Mesenchymal stem cell (in vitro differentiated cells and primary cell): ENCODE measurements at regions not wholly inside any gene's neighbourhood (a gene's known extent, or its start where the extent isn't known, plus 50 kb on each side); places are given as distances from the start of the nearest gene placed in this dataset.

ENCODE experiments used
- DNase-seq: peaks from one replicate; pipeline ENCODE4 v3.0.0-alpha.2; 2013
- H2AFZ ChIP-seq: one replicate; pipeline ENCODE4 v1.6.1; 2013; ENCODE audit warnings: low read depth, mild to moderate bottlenecking, control low read depth, inconsistent platforms, low read length, moderate library complexity
- H2AK5ac ChIP-seq: 2 replicates; pipeline ENCODE4 v1.6.1; 2013; ENCODE audit warnings: low read length, moderate library complexity, mild to moderate bottlenecking, inconsistent platforms; ENCODE audit not compliant: severe bottlenecking
- H2BK120ac ChIP-seq: one replicate; pipeline ENCODE4 v1.6.1; 2013; ENCODE audit warnings: low read depth, mild to moderate bottlenecking, inconsistent platforms, low read length, moderate library complexity
- H2BK12ac ChIP-seq, 2 experiments: one replicate each; pipeline ENCODE4 v1.6.1; 2013; ENCODE audit warnings: inconsistent platforms in 2 of 2, low read length in 2 of 2, mild to moderate bottlenecking in 2 of 2, moderate library complexity in 2 of 2, control low read depth in 1 of 2
- H2BK15ac ChIP-seq: one replicate; pipeline ENCODE4 v1.6.1; 2013; ENCODE audit warnings: mild to moderate bottlenecking, low read depth, inconsistent platforms; ENCODE audit not compliant: poor library complexity, severe bottlenecking
- H2BK5ac ChIP-seq: 2 replicates; pipeline ENCODE4 v1.6.1; 2013; ENCODE audit warnings: low read depth, mild to moderate bottlenecking, low read length, control low read depth, inconsistent platforms; ENCODE audit not compliant: poor library complexity, severe bottlenecking
- H3K14ac ChIP-seq, 2 experiments: one replicate each; pipeline ENCODE4 v1.6.1; 2013; ENCODE audit warnings: inconsistent platforms in 2 of 2, low read length in 2 of 2, control low read depth in 1 of 2, mild to moderate bottlenecking in 1 of 2, moderate library complexity in 1 of 2
- H3K18ac ChIP-seq, 2 experiments: one replicate each; pipeline ENCODE4 v1.6.1; 2013; ENCODE audit warnings: inconsistent platforms in 2 of 2, low read length in 2 of 2, control low read depth in 1 of 2, low read depth in 1 of 2, mild to moderate bottlenecking in 1 of 2
- H3K23ac ChIP-seq, 2 experiments: one replicate each; pipeline ENCODE4 v1.6.1; 2013; ENCODE audit warnings: inconsistent platforms in 2 of 2, low read length in 2 of 2, mild to moderate bottlenecking in 2 of 2, moderate library complexity in 2 of 2, control low read depth in 1 of 2
- H3K27ac ChIP-seq: 2 replicates; pipeline ENCODE4 v1.5.1; 2013; ENCODE audit warnings: mild to moderate bottlenecking, moderate library complexity, low read length, control low read depth, inconsistent platforms; ENCODE audit not compliant: poor library complexity, severe bottlenecking
- H3K27me3 ChIP-seq, 2 experiments: 2 replicates each; pipeline versions ENCODE4 v1.6.1 to v1.7.0; 2013; ENCODE audit warnings: low read length in 2 of 2, mild to moderate bottlenecking in 2 of 2, moderate library complexity in 2 of 2, control low read depth in 1 of 2, inconsistent platforms in 1 of 2; ENCODE audit not compliant: control insufficient read depth in 1 of 2, insufficient read depth in 1 of 2
- H3K36me3 ChIP-seq, 2 experiments: 2 replicates each; pipeline versions ENCODE4 v1.6.1 to v1.7.0; 2013; ENCODE audit warnings: low read length in 2 of 2, control low read depth in 1 of 2, inconsistent platforms in 1 of 2, low read depth in 1 of 2, mild to moderate bottlenecking in 1 of 2; ENCODE audit not compliant: insufficient read depth in 2 of 2, control insufficient read depth in 1 of 2
- H3K4ac ChIP-seq, 2 experiments: one replicate each; pipeline ENCODE4 v1.6.1; 2013; ENCODE audit warnings: inconsistent platforms in 2 of 2, low read length in 2 of 2, mild to moderate bottlenecking in 2 of 2, moderate library complexity in 2 of 2, control low read depth in 1 of 2, low read depth in 1 of 2
- H3K4me1 ChIP-seq: 2 replicates; pipeline ENCODE4 v1.6.1; 2013; ENCODE audit warnings: low read depth, low read length, control low read depth; ENCODE audit not compliant: control insufficient read depth, insufficient read depth
- H3K4me2 ChIP-seq: 2 replicates; pipeline ENCODE4 v1.6.1; 2013; ENCODE audit warnings: low read length, mild to moderate bottlenecking, inconsistent platforms; ENCODE audit not compliant: poor library complexity, severe bottlenecking
- H3K4me3 ChIP-seq, 2 experiments: 2 replicates each; pipeline versions ENCODE4 v1.5.1 to v1.7.0; 2013; ENCODE audit warnings: low read length in 2 of 2, mild to moderate bottlenecking in 2 of 2, control low read depth in 1 of 2, low read depth in 1 of 2; ENCODE audit not compliant: insufficient read depth in 1 of 2
- H3K79me1 ChIP-seq: replicated peaks from 2 replicates; pipeline ENCODE4 v1.6.1; 2013; ENCODE audit warnings: mild to moderate bottlenecking, control low read depth, low read length, inconsistent platforms; ENCODE audit not compliant: poor library complexity, severe bottlenecking
- H3K9ac ChIP-seq: 2 replicates; pipeline ENCODE4 v1.7.0; 2013; ENCODE audit warnings: mild to moderate bottlenecking, low read length, moderate library complexity
- H3K9me3 ChIP-seq: 2 replicates; pipeline ENCODE4 v1.7.0; 2013; ENCODE audit warnings: mild to moderate bottlenecking, low read length; ENCODE audit not compliant: control insufficient read depth
- H4K8ac ChIP-seq: one replicate; pipeline ENCODE4 v1.6.1; 2013; ENCODE audit warnings: inconsistent platforms, mild to moderate bottlenecking, low read length, moderate library complexity
- H4K91ac ChIP-seq: one replicate; pipeline ENCODE4 v1.6.1; 2013; ENCODE audit warnings: mild to moderate bottlenecking, low read length, inconsistent platforms
- WGBS: methylation state at CpG from one replicate; pipeline ENCODE4 v1.1.7; 2013; ENCODE audit warnings: mixed read lengths; 5-methylcytosine and 5-hydroxymethylcytosine counted together

DNA sequence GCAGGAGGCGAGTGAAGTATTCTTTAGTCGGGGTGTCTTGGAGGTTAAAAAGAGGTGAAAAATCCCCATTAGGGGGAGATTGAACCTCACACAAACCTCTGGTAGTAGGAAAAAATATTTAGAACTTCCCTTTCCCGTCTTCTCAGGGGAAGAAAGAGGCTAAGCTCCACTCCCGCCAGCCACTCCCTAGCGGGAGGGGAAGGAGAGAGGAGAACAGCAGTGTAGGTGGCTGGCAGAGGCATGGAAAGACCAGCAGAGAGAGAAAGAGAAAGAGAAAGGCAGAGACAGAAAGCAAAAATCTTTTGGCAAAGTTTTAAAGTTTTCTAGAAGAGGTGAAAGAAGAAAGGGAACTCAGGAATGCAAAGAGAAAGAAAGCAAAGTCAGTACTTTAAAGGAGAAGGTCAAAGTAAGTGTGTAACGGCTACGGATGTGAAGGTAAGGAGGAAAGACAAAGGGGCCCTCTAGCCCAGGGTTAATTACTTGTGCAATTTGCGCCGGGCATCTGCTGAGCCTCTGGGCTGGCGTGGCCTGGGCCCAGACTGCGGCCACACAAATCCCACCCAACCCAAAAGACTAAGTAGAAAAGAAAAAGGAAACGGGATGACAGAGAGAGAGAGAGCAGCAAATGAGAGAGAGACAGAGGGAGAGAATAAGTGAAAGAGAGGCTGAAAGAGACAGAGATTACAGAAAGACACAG lies 72.3 kb upstream of the ZNF746 start:
- H3K36me3 ChIP-seq, result peaks cover 11 to 34% of the 10 kb centered on the region in 2 experiments
- H3K4ac ChIP-seq, result no peak overlapping the region
- no peaks in the 10 kb centered on the region for H3K27me3 ChIP-seq
- H2BK15ac ChIP-seq, result no peak overlapping the region
- peak overlapping the region; percentile 98 for H3K27ac ChIP-seq
- no peak overlapping the region for H3K18ac ChIP-seq
- 95% methylated on average over 8 of the region's 12 CpGs for WGBS
- H2BK12ac ChIP-seq, result no peak overlapping the region
- no peak overlapping the region for H3K14ac ChIP-seq
- no peak overlapping the region for H2AFZ ChIP-seq
- peak overlapping the region; percentile 97 for H2AK5ac ChIP-seq
- H2BK5ac ChIP-seq, result peak overlapping the region; percentile 73
- peaks cover 15% of the 10 kb centered on the region for H3K4me1 ChIP-seq
- peaks cover 13% of the 10 kb centered on the region for H3K79me1 ChIP-seq
- peaks cover 19% of the 10 kb centered on the region for H3K9me3 ChIP-seq
- H4K91ac ChIP-seq, result no peak overlapping the region
- H2BK120ac ChIP-seq, result no peak overlapping the region
- no peak overlapping the region for H4K8ac ChIP-seq
- DNase-seq, result no peak
- no peak overlapping the region for H3K9ac ChIP-seq
- no peak overlapping the region for H3K23ac ChIP-seq
- H3K4me2 ChIP-seq, result peak overlapping the region; percentile 69
- H3K4me3 ChIP-seq, result no peak overlapping the region

DNA sequence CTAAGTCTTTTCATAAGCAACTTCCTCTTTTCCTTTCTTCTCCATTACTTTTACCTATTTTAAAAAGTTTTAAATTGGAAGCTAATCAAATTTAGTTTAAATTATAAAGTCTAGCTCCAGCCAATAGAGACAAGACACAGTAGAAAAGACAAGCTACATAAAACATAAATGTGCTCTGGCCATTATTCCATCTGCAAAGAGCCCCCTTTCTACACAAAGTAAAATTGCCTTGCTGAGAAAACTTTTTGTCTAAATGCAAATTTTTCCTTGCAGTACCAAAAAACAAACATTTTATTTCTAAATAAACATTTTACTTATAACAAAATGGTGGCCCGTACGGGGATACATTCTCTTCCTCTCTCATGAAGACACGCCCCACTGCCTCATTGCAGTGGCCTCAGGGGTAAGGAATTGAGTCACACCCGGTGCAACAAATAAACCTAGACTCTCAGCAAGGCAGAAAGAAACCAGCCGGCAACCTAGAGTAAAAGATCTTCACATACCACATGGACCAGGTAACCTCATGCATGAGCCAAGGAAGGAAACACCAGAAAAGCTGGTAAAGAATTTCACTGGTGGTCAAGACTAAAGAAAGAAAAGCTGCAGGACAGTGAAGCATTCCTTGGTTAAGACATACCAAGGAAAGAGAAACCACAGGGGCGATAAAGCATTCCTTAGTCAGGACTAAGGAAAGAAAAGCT lies 71.6 kb upstream of the ZNF746 start:
- H2BK120ac ChIP-seq, result no peak overlapping the region

DNA sequence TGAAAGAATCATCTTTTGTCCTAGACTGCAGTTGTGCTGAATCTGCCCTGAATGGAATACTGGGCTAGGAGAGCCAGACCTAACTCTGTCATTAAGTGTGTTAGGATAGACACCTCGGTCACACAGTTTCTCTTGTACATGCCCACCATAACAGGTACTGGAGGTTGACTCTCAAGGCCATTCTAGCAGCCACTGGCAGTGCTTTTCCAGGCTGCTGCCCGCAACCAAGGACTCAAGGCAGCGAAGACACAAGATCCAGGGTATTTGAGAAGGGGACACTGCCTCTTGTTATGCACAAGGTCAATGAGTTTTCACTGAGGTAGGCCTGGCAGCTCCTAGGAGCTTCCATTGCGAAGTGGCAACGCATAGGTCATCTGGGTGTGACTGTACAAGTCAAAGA lies 70.6 kb upstream of the ZNF746 start:
- Histone ChIP-seq H3K27me3 (no peaks in the 10 kb centered on the region), H2AFZ (no peak overlapping the region), H3K4me3 (no peak overlapping the region), H3K18ac (no peak overlapping the region), H3K4me1 (peaks cover 15% of the 10 kb centered on the region), H3K4ac (no peak overlapping the region), H2BK5ac (peak overlapping the region; percentile 48), H3K4me2 (no peak overlapping the region), H3K36me3 (peaks cover 11 to 40% of the 10 kb centered on the region in 2 experiments), H3K79me1 (peaks cover 21% of the 10 kb centered on the region), H2AK5ac (peak overlapping the region; percentile 74), H3K9ac (no peak overlapping the region), H3K23ac (no peak overlapping the region), H2BK12ac (no peak overlapping the region), H3K9me3 (peaks cover 22% of the 10 kb centered on the region), H2BK120ac (no peak overlapping the region), H3K14ac (no peak overlapping the region), H4K91ac (no peak overlapping the region), H3K27ac (peak overlapping the region; percentile 87), H4K8ac (no peak overlapping the region), H2BK15ac (no peak overlapping the region)
- DNase-seq, result no peak
- 96% methylated on average over 5 of the region's 5 CpGs for WGBS

More for the DNA sequence above, 71.6 kb upstream of the ZNF746 start:
- no peak overlapping the region for H2AFZ ChIP-seq
- H3K9me3 ChIP-seq, result peaks cover 23% of the 10 kb centered on the region
- peak overlapping the region; percentile 98 for H3K27ac ChIP-seq
- no peak overlapping the region for H3K9ac ChIP-seq
- peaks cover 11 to 40% of the 10 kb centered on the region in 2 experiments for H3K36me3 ChIP-seq
- no peak overlapping the region for H2BK5ac ChIP-seq
- H2BK12ac ChIP-seq, result no peak overlapping the region
- DNase-seq, result peak; percentile 33
- H2AK5ac ChIP-seq, result no peak overlapping the region
- H3K79me1 ChIP-seq, result peaks cover 18% of the 10 kb centered on the region
- H2BK15ac ChIP-seq, result no peak overlapping the region
- no peak overlapping the region for H3K4me2 ChIP-seq
- no peak overlapping the region for H3K4me3 ChIP-seq
- no peak overlapping the region for H4K91ac ChIP-seq
- no peak overlapping the region for H3K18ac ChIP-seq
- no peak overlapping the region for H3K14ac ChIP-seq
- H4K8ac ChIP-seq, result no peak overlapping the region
- peaks cover 15% of the 10 kb centered on the region for H3K4me1 ChIP-seq
- no peaks in the 10 kb centered on the region for H3K27me3 ChIP-seq
- H3K23ac ChIP-seq, result no peak overlapping the region
- WGBS, result 99% methylated on average over 5 of the region's 6 CpGs
- no peak overlapping the region for H3K4ac ChIP-seq

DNA sequence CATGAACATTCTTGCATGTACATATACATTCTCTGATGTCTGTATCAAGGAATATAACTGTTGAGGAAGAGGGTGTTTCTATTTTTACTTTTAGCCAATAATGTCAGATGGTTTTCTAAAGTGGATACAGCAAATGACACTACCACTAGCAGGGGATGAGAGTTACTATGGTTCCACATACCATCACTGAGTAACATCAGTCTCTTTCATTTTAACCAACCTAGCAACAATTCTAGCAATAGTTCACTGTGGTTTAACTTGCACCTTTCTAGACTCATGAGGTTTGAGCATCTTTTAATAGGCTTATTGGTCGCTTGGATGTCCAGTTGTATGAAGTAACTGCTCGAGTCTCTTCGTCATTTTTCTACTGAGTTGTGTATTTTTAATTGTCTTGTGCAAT lies 68.5 kb upstream of the ZNF746 start:
- Histone ChIP-seq H3K9ac (no peak overlapping the region), H3K23ac (no peak overlapping the region), H2BK12ac (no peak overlapping the region), H4K8ac (no peak overlapping the region), H2BK120ac (no peak overlapping the region), H2BK5ac (no peak overlapping the region), H3K4me2 (no peak overlapping the region), H2AK5ac (no peak overlapping the region), H3K4me3 (no peak overlapping the region), H3K4me1 (peaks cover 19% of the 10 kb centered on the region), H2BK15ac (no peak overlapping the region), H3K27ac (no peak overlapping the region), H3K27me3 (no peaks in the 10 kb centered on the region), H2AFZ (no peak overlapping the region), H3K18ac (no peak overlapping the region), H4K91ac (no peak overlapping the region), H3K79me1 (peaks cover 26% of the 10 kb centered on the region), H3K9me3 (peaks cover 22% of the 10 kb centered on the region), H3K36me3 (peaks cover 11 to 40% of the 10 kb centered on the region in 2 experiments), H3K14ac (no peak overlapping the region), H3K4ac (no peak overlapping the region)
- no peak for DNase-seq
- 83% methylated on average over 1 of the region's 3 CpGs for WGBS
